ENCODE measurements at regions not wholly inside any gene's neighbourhood (a gene's known extent, or its start where the extent isn't known, plus 50 kb on each side); places are given as distances from the start of the nearest gene placed in this dataset.

GRCh38 chr20:52637201-52637600 lies 335.0 kb upstream of the TSHZ2 start:
- no peak for TF ChIP-seq POLR2A (IDR thresholded peaks at IDR 0.05)
- no peak for TF ChIP-seq CTCF (IDR thresholded peaks at IDR 0.05 in 8 of 11, conservative IDR thresholded peaks at IDR 0.05 in 3 of 11)

All from spleen (tissue), 7 donors.